SU-DHL-6 (cell line): ENCODE measurements at regions not wholly inside any gene's neighbourhood (a gene's known extent, or its start where the extent isn't known, plus 50 kb on each side); places are given as distances from the start of the nearest gene placed in this dataset.

Experiments used
- H2AFZ ChIP-seq: fragments of 200-600 bp; sonication (generic); 2 replicates; pipeline ENCODE4 v1.6.1; 2014; ENCODE audit warnings: low read depth, mild to moderate bottlenecking, moderate library complexity, mixed read lengths, antibody characterized with exemption, low read length; ENCODE audit not compliant: severe bottlenecking
- H3F3A ChIP-seq: fragments of 200-600 bp; shearing (Covaris generic); 2 replicates; pipeline ENCODE4 v1.6.0; 2016; ENCODE audit warnings: antibody characterized with exemption, mild to moderate bottlenecking; ENCODE audit not compliant: insufficient read depth
- H3K27ac ChIP-seq: fragments of 200-600 bp; sonication (generic); 2 replicates; pipeline ENCODE4 v1.5.1; 2016; ENCODE audit warnings: low read depth, mild to moderate bottlenecking, low read length, moderate library complexity, mixed read lengths
- H3K27me3 ChIP-seq: fragments of 200-600 bp; sonication (generic), shearing (Covaris generic); 2 replicates; pipeline ENCODE4 v1.6.0; 2014; ENCODE audit warnings: mild to moderate bottlenecking, low read length
- H3K36me3 ChIP-seq: fragments of 200-600 bp; sonication (generic); 2 replicates; pipeline ENCODE4 v1.6.1; 2014; ENCODE audit warnings: mild to moderate bottlenecking, low read length, mixed read lengths
- H3K4me2 ChIP-seq: fragments of 300-600, 200-600 bp; shearing (Covaris generic), sonication (generic); 2 replicates; pipeline ENCODE4 v1.6.0; 2014; ENCODE audit warnings: low read length, low read depth, mild to moderate bottlenecking; ENCODE audit not compliant: poor library complexity, severe bottlenecking
- H3K4me3 ChIP-seq: fragments of 200-600 bp; sonication (generic); 2 replicates; pipeline ENCODE4 v1.5.1; 2014; ENCODE audit warnings: antibody characterized with exemption, low read length, mild to moderate bottlenecking, mixed read lengths; ENCODE audit not compliant: insufficient read depth, poor library complexity, severe bottlenecking
- H3K79me2 ChIP-seq: fragments of 200-600 bp; sonication (generic); 2 replicates; pipeline ENCODE4 v1.6.1; 2014; ENCODE audit warnings: mild to moderate bottlenecking, low read length, moderate library complexity; ENCODE audit not compliant: insufficient read depth
- H3K9ac ChIP-seq: fragments of 200-600 bp; sonication (generic); 2 replicates; pipeline ENCODE4 v1.7.0; 2014; ENCODE audit warnings: mild to moderate bottlenecking, low read length
- H3K9me2 ChIP-seq: fragments of 200-600 bp; sonication (generic); replicated peaks from 2 replicates; pipeline ENCODE4 v1.6.1; 2014; ENCODE audit warnings: low read length; ENCODE audit not compliant: insufficient read depth
- H3K9me3 ChIP-seq: fragments of 200-600 bp; sonication (generic); 2 replicates; pipeline ENCODE4 v1.6.1; 2014; ENCODE audit warnings: low read length, mixed read lengths; ENCODE audit not compliant: insufficient read depth
- H4K20me1 ChIP-seq: fragments of 200-600 bp; sonication (generic); 2 replicates; pipeline ENCODE4 v1.6.1; 2014; ENCODE audit warnings: low read depth, mild to moderate bottlenecking, antibody characterized with exemption, low read length, moderate library complexity, mixed read lengths
- CTCF ChIP-seq: fragments of 200-600 bp; sonication (generic); IDR thresholded peaks from one replicate; pipeline ENCODE4 v1.5.1; 2017; ENCODE audit warnings: antibody characterized with exemption, mild to moderate bottlenecking, low read length, moderate library complexity; ENCODE audit not compliant: insufficient read depth, poor library complexity, severe bottlenecking
- EZH2phosphoT487 ChIP-seq: fragments of 200-600 bp; sonication (generic), shearing (Covaris generic); conservative IDR thresholded peaks from 2 replicates; pipeline ENCODE4 v1.6.1; 2018; ENCODE audit warnings: mild to moderate bottlenecking, antibody characterized with exemption, low read length, moderate library complexity, mixed read lengths

GRCh38 chr20:19926591-19926990 lies 90.6 kb upstream of the NAA20 start:
- Histone ChIP-seq H3K36me3 (no peaks in the 10 kb centered on the region), H3K9ac (no peak overlapping the region), H3K27ac (no peak overlapping the region), H3F3A (no peaks in the 10 kb centered on the region), H3K9me3 (no peaks in the 10 kb centered on the region), H3K27me3 (no peaks in the 10 kb centered on the region), H3K79me2 (no peaks in the 10 kb centered on the region), H2AFZ (no peak overlapping the region), H4K20me1 (no peaks in the 10 kb centered on the region), H3K4me3 (no peak overlapping the region), H3K9me2 (no peaks in the 10 kb centered on the region), H3K4me2 (no peak overlapping the region)
- TF ChIP-seq EZH2phosphoT487, result no peak
- no peak for TF ChIP-seq CTCF

- Histone ChIP-seq H4K20me1 (no peaks in the 10 kb centered on the region), H3K27ac (no peak overlapping the region)
- TF ChIP-seq EZH2phosphoT487, result no peak
- TF ChIP-seq CTCF, result no peak
These were observed 88.7 kb upstream of the NAA20 start for GRCh38 chr20:19928328-19929011.

GRCh38 chr20:19929012-19929360 lies 88.2 kb upstream of the NAA20 start:
- no peak for TF ChIP-seq EZH2phosphoT487
- no peak for TF ChIP-seq CTCF
- H2AFZ ChIP-seq, result no peak overlapping the region
- no peaks in the 10 kb centered on the region for H4K20me1 ChIP-seq
- no peak overlapping the region for H3K27ac ChIP-seq
- H3K9ac ChIP-seq, result no peak overlapping the region
- H3K4me2 ChIP-seq, result no peak overlapping the region
- H3K9me3 ChIP-seq, result no peaks in the 10 kb centered on the region
- H3K4me3 ChIP-seq, result no peak overlapping the region
- H3K27me3 ChIP-seq, result no peaks in the 10 kb centered on the region
- no peaks in the 10 kb centered on the region for H3K36me3 ChIP-seq
- H3K79me2 ChIP-seq, result no peaks in the 10 kb centered on the region
- no peaks in the 10 kb centered on the region for H3K9me2 ChIP-seq
- no peaks in the 10 kb centered on the region for H3F3A ChIP-seq

More at GRCh38 chr20:19928328-19929011, 88.7 kb upstream of the NAA20 start:
- H3K27me3 ChIP-seq, result no peaks in the 10 kb centered on the region
- H3K9me3 ChIP-seq, result no peaks in the 10 kb centered on the region
- no peak overlapping the region for H3K4me2 ChIP-seq
- H3K9ac ChIP-seq, result no peak overlapping the region
- no peaks in the 10 kb centered on the region for H3F3A ChIP-seq
- H3K9me2 ChIP-seq, result no peaks in the 10 kb centered on the region
- no peak overlapping the region for H2AFZ ChIP-seq
- no peaks in the 10 kb centered on the region for H3K79me2 ChIP-seq
- no peak overlapping the region for H3K4me3 ChIP-seq
- no peaks in the 10 kb centered on the region for H3K36me3 ChIP-seq
